Esophagus squamous epithelium (tissue), 4 donors: ENCODE measurements at regions not wholly inside any gene's neighbourhood (a gene's known extent, or its start where the extent isn't known, plus 50 kb on each side); places are given as distances from the start of the nearest gene placed in this dataset.

Experiments
- POLR2A ChIP-seq, 4 donors: fragments of 450-650 bp; IDR thresholded peaks; one replicate each; pipeline ENCODE4 v1.6.1; 2017; ENCODE audit warnings: antibody characterized with exemption in 4 of 4, mild to moderate bottlenecking in 4 of 4, moderate library complexity in 3 of 4
- TF ChIP-seq, protein P1 (sequence below), 6 experiments: fragments of 450-650 bp in 4 of 6; fragments of 200-600 bp in 2 of 6; sonication (generic) in 2 of 6; IDR thresholded peaks; one replicate each; pipeline ENCODE4 v1.5.1; 2016 to 2019; ENCODE audit warnings: antibody characterized with exemption in 6 of 6, mild to moderate bottlenecking in 4 of 6, moderate library complexity in 4 of 6

DNA sequence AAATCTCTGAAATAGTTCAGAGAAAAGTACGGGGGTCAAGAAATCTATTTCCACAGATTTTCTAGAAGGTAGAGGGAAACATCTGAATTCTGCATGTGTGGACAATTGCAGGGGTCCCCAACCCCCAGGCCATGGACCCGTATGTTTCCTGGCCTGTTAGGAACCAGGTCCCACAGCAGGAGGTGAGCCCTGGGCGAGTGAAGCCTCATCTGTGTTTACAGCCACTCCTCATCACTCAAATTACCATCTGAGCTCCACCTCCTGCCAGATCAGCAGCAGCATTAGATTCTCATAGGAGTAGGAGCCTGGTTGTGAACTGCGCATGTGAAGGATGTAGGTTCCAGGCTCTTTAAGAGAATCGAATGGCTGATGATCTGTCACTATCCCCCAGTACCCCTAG, 200.5 kb upstream of the EDIL3 start:
- TF ChIP-seq, protein P1, sequence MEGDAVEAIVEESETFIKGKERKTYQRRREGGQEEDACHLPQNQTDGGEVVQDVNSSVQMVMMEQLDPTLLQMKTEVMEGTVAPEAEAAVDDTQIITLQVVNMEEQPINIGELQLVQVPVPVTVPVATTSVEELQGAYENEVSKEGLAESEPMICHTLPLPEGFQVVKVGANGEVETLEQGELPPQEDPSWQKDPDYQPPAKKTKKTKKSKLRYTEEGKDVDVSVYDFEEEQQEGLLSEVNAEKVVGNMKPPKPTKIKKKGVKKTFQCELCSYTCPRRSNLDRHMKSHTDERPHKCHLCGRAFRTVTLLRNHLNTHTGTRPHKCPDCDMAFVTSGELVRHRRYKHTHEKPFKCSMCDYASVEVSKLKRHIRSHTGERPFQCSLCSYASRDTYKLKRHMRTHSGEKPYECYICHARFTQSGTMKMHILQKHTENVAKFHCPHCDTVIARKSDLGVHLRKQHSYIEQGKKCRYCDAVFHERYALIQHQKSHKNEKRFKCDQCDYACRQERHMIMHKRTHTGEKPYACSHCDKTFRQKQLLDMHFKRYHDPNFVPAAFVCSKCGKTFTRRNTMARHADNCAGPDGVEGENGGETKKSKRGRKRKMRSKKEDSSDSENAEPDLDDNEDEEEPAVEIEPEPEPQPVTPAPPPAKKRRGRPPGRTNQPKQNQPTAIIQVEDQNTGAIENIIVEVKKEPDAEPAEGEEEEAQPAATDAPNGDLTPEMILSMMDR (IDR thresholded peaks at IDR 0.05), result no peak
- TF ChIP-seq POLR2A (IDR thresholded peaks at IDR 0.05), result no peak
